Neural cell (in vitro differentiated cells): ENCODE measurements at regions not wholly inside any gene's neighbourhood (a gene's known extent, or its start where the extent isn't known, plus 50 kb on each side); places are given as distances from the start of the nearest gene placed in this dataset.

ENCODE experiments used
- H2AFZ ChIP-seq: fragments of 200-600, 300-800 bp; sonication (generic), shearing (Covaris generic); 2 replicates; pipeline ENCODE4 v1.6.0; 2014; ENCODE audit warnings: low read depth, mild to moderate bottlenecking, antibody characterized with exemption, low read length, moderate library complexity
- H3F3A ChIP-seq: fragments of 200-600 bp; shearing (Covaris generic); 2 replicates; pipeline ENCODE4 v1.6.1; 2016; ENCODE audit warnings: mild to moderate bottlenecking, moderate library complexity, mixed read lengths, antibody characterized with exemption, low read length; ENCODE audit not compliant: insufficient read depth, poor library complexity, severe bottlenecking
- H3K27ac ChIP-seq: fragments of 200-600, 300-800 bp; sonication (generic), shearing (Covaris generic); 2 replicates; pipeline ENCODE4 v1.5.1; 2014; ENCODE audit warnings: mild to moderate bottlenecking, low read length, moderate library complexity
- H3K27me3 ChIP-seq: fragments of 300-800, 200-600 bp; sonication (generic), shearing (Covaris generic); 2 replicates; pipeline ENCODE4 v1.6.0; 2014; ENCODE audit warnings: mild to moderate bottlenecking, low read depth, low read length, moderate library complexity; ENCODE audit not compliant: insufficient read depth
- H3K36me3 ChIP-seq: fragments of 300-800, 200-600 bp; sonication (generic), shearing (Covaris generic); 2 replicates; pipeline ENCODE4 v1.5.1; 2014; ENCODE audit warnings: mild to moderate bottlenecking, antibody characterized with exemption, low read length, moderate library complexity; ENCODE audit not compliant: insufficient read depth
- H3K4me2 ChIP-seq: fragments of 300-800, 200-600 bp; sonication (generic), shearing (Covaris generic); 2 replicates; pipeline ENCODE4 v1.6.0; 2014; ENCODE audit warnings: mild to moderate bottlenecking, low read length
- H3K4me3 ChIP-seq: fragments of 300-800, 200-600 bp; sonication (generic), shearing (Covaris generic); 2 replicates; pipeline ENCODE4 v1.5.1; 2014; ENCODE audit warnings: mild to moderate bottlenecking, low read length, moderate library complexity
- H3K79me2 ChIP-seq: fragments of 200-600 bp; shearing (Covaris generic); replicated peaks from 2 replicates; pipeline ENCODE4 v1.6.0; 2014; ENCODE audit warnings: mild to moderate bottlenecking, low read length, moderate library complexity; ENCODE audit not compliant: insufficient read depth
- H3K9ac ChIP-seq: fragments of 300-800, 200-600 bp; sonication (generic), shearing (Covaris generic); 2 replicates; pipeline ENCODE4 v1.6.1; 2016; ENCODE audit warnings: mild to moderate bottlenecking, low read length, mixed read lengths
- H3K9me2 ChIP-seq: fragments of 200-600 bp; shearing (Covaris generic); 2 replicates; pipeline ENCODE4 v1.6.1; 2016; ENCODE audit warnings: mild to moderate bottlenecking, low read length, mixed read lengths; ENCODE audit not compliant: insufficient read depth
- H3K9me3 ChIP-seq: fragments of 200-600, 300-800 bp; sonication (generic), shearing (Covaris generic); 2 replicates; pipeline ENCODE4 v1.6.1; 2016; ENCODE audit warnings: mild to moderate bottlenecking, mixed run types, low read length, moderate library complexity, mixed read lengths
- H4K20me1 ChIP-seq: fragments of 200-600 bp; shearing (Covaris generic); 2 replicates; pipeline ENCODE4 v1.6.1; 2016; ENCODE audit warnings: mild to moderate bottlenecking, mixed run types; ENCODE audit not compliant: insufficient read depth
- EP300 ChIP-seq: fragments of 450-650 bp; conservative IDR thresholded peaks from 2 replicates; pipeline ENCODE4 v1.6.1; 2014; ENCODE audit warnings: antibody characterized with exemption, mild to moderate bottlenecking, moderate library complexity; ENCODE audit not compliant: poor library complexity, severe bottlenecking
- EZH2 ChIP-seq: fragments of 200-600, 300-800 bp; shearing (Covaris generic), sonication (generic); IDR thresholded peaks from 2 replicates; pipeline ENCODE4 v1.6.1; 2014; ENCODE audit warnings: antibody characterized with exemption, low read length, borderline replicate concordance, mild to moderate bottlenecking; ENCODE audit not compliant: insufficient read depth, poor library complexity, severe bottlenecking
- MXI1 ChIP-seq: fragments of 450-650 bp; conservative IDR thresholded peaks from 2 replicates; pipeline ENCODE4 v1.6.1; 2014; ENCODE audit warnings: antibody characterized with exemption, mild to moderate bottlenecking; ENCODE audit not compliant: poor library complexity, severe bottlenecking
- POLR2AphosphoS5 ChIP-seq: IDR thresholded peaks from 2 replicates; pipeline ENCODE4 v1.6.1; 2012
- RAD21 ChIP-seq: fragments of 450-650 bp; conservative IDR thresholded peaks from 2 replicates; pipeline ENCODE4 v1.6.1; 2014; ENCODE audit warnings: antibody characterized with exemption, mild to moderate bottlenecking, moderate library complexity
- SMC3 ChIP-seq: fragments of 450-650 bp; conservative IDR thresholded peaks from 2 replicates; pipeline ENCODE4 v1.6.1; 2014; ENCODE audit warnings: antibody characterized with exemption, mild to moderate bottlenecking, moderate library complexity; ENCODE audit not compliant: poor library complexity
- TAF1 ChIP-seq: IDR thresholded peaks from 2 replicates; pipeline ENCODE4 v1.6.1; 2012; ENCODE audit warnings: low read depth
- TF ChIP-seq, protein P1 (sequence below): fragments of 450-650 bp; IDR thresholded peaks from 2 replicates; pipeline ENCODE4 v1.5.1; 2014; ENCODE audit warnings: antibody characterized with exemption, mild to moderate bottlenecking, moderate library complexity; ENCODE audit not compliant: poor library complexity, severe bottlenecking
- TF ChIP-seq, protein P2 (sequence below): IDR thresholded peaks from 2 replicates; pipeline ENCODE4 v1.6.1; 2012; ENCODE audit warnings: borderline replicate concordance

DNA sequence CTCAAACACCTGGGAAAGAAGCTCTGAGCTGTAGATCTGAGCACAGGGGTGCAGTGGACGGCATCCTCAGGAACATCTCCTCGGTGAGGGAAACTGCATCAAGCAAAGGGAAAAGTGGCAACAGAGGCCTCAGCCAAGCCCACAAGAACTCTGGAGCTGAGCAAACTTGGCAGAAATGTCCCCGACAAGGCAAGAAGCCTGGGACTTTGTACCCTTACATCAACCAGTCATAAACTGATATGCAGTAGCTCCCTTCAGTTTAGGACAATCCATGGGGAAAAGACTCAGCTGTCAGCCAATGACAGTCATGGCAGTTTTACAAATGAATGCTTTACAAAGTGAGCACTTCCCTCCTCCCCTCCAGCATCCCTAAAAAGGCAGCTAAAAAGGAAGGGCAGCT is 210.0 kb upstream of the DYNLRB2 start:
- TF ChIP-seq, protein P1, sequence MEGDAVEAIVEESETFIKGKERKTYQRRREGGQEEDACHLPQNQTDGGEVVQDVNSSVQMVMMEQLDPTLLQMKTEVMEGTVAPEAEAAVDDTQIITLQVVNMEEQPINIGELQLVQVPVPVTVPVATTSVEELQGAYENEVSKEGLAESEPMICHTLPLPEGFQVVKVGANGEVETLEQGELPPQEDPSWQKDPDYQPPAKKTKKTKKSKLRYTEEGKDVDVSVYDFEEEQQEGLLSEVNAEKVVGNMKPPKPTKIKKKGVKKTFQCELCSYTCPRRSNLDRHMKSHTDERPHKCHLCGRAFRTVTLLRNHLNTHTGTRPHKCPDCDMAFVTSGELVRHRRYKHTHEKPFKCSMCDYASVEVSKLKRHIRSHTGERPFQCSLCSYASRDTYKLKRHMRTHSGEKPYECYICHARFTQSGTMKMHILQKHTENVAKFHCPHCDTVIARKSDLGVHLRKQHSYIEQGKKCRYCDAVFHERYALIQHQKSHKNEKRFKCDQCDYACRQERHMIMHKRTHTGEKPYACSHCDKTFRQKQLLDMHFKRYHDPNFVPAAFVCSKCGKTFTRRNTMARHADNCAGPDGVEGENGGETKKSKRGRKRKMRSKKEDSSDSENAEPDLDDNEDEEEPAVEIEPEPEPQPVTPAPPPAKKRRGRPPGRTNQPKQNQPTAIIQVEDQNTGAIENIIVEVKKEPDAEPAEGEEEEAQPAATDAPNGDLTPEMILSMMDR: no peak
- no peak for TF ChIP-seq SMC3
- no peak for TF ChIP-seq TAF1
- no peak for TF ChIP-seq POLR2AphosphoS5
- TF ChIP-seq EP300: no peak
- TF ChIP-seq EZH2: no peak
- TF ChIP-seq, protein P2, sequence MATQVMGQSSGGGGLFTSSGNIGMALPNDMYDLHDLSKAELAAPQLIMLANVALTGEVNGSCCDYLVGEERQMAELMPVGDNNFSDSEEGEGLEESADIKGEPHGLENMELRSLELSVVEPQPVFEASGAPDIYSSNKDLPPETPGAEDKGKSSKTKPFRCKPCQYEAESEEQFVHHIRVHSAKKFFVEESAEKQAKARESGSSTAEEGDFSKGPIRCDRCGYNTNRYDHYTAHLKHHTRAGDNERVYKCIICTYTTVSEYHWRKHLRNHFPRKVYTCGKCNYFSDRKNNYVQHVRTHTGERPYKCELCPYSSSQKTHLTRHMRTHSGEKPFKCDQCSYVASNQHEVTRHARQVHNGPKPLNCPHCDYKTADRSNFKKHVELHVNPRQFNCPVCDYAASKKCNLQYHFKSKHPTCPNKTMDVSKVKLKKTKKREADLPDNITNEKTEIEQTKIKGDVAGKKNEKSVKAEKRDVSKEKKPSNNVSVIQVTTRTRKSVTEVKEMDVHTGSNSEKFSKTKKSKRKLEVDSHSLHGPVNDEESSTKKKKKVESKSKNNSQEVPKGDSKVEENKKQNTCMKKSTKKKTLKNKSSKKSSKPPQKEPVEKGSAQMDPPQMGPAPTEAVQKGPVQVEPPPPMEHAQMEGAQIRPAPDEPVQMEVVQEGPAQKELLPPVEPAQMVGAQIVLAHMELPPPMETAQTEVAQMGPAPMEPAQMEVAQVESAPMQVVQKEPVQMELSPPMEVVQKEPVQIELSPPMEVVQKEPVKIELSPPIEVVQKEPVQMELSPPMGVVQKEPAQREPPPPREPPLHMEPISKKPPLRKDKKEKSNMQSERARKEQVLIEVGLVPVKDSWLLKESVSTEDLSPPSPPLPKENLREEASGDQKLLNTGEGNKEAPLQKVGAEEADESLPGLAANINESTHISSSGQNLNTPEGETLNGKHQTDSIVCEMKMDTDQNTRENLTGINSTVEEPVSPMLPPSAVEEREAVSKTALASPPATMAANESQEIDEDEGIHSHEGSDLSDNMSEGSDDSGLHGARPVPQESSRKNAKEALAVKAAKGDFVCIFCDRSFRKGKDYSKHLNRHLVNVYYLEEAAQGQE: no peak
- no peak for TF ChIP-seq RAD21
- TF ChIP-seq MXI1: no peak
- Histone ChIP-seq H3K9me3 (no peaks in the 10 kb centered on the region), H3K9ac (no peak overlapping the region), H3K9me2 (peaks cover 4% of the 10 kb centered on the region), H3K36me3 (no peaks in the 10 kb centered on the region), H3K27me3 (no peaks in the 10 kb centered on the region), H3K27ac (no peak overlapping the region), H3K4me3 (no peak overlapping the region), H2AFZ (no peak overlapping the region), H3K4me2 (no peak overlapping the region), H4K20me1 (no peaks in the 10 kb centered on the region), H3K79me2 (no peaks in the 10 kb centered on the region), H3F3A (no peaks in the 10 kb centered on the region)

DNA sequence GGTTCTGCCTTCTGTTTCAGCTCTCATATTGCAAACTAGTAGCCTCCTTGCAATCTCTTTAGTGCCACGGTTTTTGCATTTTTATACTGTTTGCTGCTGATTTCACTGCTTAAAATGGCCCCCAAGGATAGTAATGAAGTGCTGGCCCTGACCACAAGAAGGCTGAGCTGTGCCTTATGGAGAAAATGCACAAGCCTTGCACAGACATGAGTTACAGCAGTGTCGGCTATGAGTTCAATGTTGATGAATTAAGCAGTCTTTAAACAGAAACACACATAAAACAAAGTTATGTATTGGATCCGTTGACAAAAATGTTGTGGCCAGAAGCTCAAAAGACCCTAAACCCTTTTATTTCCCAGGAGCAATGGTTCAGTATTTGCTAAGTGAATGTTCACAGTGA is 210.6 kb upstream of the DYNLRB2 start:
- no peak overlapping the region for H3K4me3 ChIP-seq
- no peak overlapping the region for H3K27ac ChIP-seq
- no peaks in the 10 kb centered on the region for H3K9me3 ChIP-seq
- no peaks in the 10 kb centered on the region for H3K27me3 ChIP-seq
- no peak overlapping the region for H3K9ac ChIP-seq
- H3K36me3 ChIP-seq: no peaks in the 10 kb centered on the region
- no peaks in the 10 kb centered on the region for H3K79me2 ChIP-seq
- no peaks in the 10 kb centered on the region for H4K20me1 ChIP-seq
- peaks cover 2% of the 10 kb centered on the region for H3K9me2 ChIP-seq
- no peak overlapping the region for H2AFZ ChIP-seq
- H3K4me2 ChIP-seq: no peak overlapping the region
- TF ChIP-seq RAD21 (no peak), MXI1 (no peak), SMC3 (no peak), EP300 (no peak)
- H3F3A ChIP-seq: no peaks in the 10 kb centered on the region

DNA sequence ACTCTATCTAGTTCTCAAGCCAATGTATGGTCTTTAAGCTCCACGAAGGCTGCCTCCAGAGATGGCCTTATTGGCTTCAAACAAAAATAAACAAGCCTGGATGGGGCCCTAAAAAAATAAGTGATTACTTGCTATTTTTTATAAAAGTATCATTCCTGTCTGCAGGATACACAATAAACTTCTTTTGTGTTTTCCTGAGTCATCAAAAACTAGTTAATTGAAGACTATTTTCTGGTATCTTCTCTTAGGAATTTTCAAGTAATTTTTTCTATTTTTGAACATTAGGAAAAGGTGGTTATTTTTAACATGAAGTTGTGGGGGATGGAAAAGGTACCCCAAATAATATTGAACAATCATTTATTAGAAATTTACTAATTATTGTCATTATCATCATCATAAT is 213.1 kb upstream of the DYNLRB2 start:
- Histone ChIP-seq H3K27me3 (no peaks in the 10 kb centered on the region), H3K4me2 (no peak overlapping the region), H3K9me3 (no peaks in the 10 kb centered on the region), H3K27ac (no peak overlapping the region), H3K4me3 (no peak overlapping the region), H3K9ac (no peak overlapping the region), H4K20me1 (no peaks in the 10 kb centered on the region), H3F3A (no peaks in the 10 kb centered on the region), H3K79me2 (no peaks in the 10 kb centered on the region), H2AFZ (no peak overlapping the region), H3K36me3 (no peaks in the 10 kb centered on the region), H3K9me2 (no peaks in the 10 kb centered on the region)
- TF ChIP-seq EZH2 (no peak), MXI1 (no peak), SMC3 (no peak), EP300 (no peak), RAD21 (no peak), POLR2AphosphoS5 (no peak), TAF1 (no peak)
- TF ChIP-seq, protein P2: no peak
- TF ChIP-seq, protein P1: no peak
